Ureter (tissue), 1 donor: ENCODE measurements at regions not wholly inside any gene's neighbourhood (a gene's known extent, or its start where the extent isn't known, plus 50 kb on each side); places are given as distances from the start of the nearest gene placed in this dataset.

ENCODE experiments used
- DNase-seq: peaks from one replicate; pipeline ENCODE4 v3.0.0-alpha.2; 2020; ENCODE audit warnings: low spot score
- donor health status: DM: yes; HTN: yes; CAD: no.

GRCh38 chr6:113094779-113095178, 747.6 kb downstream of the RFPL4B start:
- DNase-seq = no peak

DNA sequence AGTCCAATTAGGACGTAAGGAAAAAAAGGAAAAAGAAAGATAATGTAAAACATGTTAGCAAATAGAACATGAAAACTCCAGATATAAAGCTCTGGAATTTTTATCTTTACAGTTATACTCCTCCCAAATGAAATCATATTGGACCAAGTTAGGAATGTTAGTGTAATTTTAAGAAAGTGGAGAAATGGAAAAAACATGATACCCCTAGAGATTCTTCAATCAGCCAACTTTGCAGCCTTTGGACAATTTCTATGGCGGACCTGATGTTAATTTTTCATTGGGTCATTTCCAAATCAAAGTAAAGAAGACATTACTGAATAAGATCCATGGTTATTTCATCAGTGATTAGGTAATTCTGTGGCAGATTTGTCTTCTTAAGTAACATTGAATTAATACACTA, 748.7 kb downstream of the RFPL4B start:
- DNase-seq = no peak

DNA sequence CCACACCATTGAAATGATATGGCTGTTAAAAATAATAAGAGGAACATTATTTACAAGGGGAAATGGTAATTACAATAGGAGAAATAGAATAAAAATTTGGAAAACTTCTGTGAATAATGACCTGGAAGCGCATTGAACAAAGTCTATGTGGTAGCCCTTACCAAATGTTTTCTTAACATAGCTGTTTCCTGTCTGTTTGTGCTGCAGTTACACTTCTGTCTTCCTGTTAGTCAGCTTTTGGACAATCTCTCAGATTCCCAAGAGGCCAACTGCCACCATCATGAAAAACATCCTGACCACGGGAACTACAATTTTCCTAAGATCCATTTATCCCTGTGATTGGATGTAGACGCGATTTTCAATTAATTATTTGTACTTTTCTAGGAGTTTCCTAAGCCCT, 754.4 kb upstream of the MARCKS start:
- DNase-seq = no peak

DNA sequence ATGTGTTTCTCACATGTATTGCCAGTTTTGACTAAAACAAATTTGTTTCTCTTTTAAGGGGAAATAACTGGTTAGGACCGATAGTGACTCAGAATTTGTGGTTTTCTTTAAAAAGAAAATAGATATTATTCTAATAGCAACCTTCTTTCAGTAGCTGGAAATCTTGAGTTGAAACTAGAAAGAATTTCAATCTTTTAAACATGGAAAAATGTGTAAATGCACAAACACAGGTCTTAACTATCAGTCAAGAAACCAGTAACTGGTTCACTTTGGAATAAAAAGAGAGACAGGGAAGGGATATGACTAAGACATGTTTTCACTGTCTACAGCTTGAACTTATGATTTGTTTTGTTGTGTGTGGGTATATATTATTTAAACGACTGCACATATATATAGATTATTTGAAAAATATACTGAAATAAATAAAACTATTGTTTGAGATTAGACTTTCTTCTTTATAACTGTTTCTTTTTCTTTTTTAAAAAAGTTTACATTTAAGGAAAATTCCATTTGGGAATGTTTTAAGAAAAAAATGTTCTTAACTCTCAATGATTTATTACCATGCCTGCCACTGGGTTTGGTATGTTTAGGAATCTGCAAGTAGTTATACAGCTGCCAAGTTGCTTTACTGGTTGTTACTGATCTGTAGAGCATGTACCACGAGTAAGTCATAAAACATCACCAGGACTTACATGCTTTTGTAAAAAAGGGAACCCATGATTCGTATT, 753.3 kb upstream of the MARCKS start:
- DNase-seq = no peak

DNA sequence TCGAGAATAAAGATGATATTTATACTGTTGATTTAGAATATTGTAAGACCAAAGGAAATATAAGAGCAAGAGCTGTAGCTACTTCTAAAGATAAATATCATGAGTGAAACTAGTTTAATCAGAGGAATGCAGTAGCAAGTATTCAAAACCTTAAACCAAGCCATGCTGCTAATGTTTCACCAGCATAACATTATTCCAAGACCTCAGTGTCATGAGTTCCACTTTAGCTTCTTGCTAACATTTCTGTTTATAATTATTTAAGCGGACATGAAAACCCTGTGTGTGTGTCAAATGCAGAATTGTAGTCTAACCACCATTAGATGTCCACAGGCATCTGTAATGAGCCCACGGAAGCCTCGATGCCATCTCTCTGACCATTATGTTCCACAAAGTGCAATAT, 752.6 kb upstream of the MARCKS start:
- DNase-seq = no peak

GRCh38 chr6:113104951-113105350, 752.2 kb upstream of the MARCKS start:
- DNase-seq = no peak

- no peak for DNase-seq
These were observed 746.9 kb upstream of the MARCKS start for GRCh38 chr6:113110211-113110610.

DNA sequence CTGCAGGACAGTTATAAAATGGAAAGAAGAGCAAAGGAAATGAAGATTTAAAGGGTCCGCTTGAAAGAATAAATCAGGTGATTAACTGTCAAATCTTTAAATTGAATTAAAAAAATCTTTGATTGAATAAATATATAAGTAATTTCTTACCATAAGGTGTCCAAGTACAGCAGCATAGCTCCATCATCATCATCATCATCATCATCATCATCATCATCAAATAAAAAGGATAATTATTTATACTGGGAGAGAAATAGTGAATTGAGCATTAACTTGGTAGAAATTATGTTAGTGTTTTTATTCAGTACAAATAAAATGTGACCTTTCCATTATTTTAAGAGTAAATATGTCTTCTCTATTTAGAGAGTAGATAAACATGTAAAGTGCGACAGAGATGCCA, 745.6 kb upstream of the MARCKS start:
- DNase-seq = no peak

DNA sequence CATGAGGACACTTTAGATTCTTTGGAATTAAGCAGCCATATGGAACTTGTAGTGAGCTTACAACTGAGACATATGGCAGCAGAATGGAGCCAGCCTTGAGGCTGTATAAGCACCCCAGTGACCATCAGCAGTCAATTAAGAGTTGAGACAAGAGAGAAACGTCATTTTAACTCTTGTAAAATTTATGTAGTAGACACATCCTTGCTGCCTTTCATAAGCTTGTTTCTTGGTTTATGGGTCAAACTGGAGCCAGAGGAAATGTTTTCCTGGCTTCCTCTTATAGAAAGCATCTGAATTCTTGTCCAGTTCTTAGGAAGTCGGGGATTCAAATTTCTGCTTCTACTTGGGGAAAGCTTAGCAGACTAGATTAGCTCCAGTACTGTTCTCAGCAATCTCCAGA, 745.1 kb upstream of the MARCKS start:
- no peak for DNase-seq

DNA sequence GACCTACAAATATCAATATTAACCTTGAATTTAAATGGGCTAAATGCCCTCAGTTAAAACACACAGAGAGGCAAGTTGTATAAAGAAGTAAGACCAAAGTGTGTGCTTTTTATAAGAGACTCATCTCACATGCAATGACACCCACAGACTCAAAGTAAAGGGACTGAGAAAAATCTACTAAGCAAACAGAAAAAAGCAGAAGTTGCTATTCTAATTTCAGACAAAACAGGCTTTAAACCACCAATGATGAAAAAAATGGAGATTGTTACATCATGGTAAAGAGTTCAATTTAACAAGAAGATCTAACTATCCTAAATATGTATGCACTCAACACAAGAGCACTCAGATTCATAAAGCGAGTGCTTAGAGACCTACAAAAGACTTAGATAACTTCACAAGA, 741.9 kb upstream of the MARCKS start:
- no peak for DNase-seq

DNA sequence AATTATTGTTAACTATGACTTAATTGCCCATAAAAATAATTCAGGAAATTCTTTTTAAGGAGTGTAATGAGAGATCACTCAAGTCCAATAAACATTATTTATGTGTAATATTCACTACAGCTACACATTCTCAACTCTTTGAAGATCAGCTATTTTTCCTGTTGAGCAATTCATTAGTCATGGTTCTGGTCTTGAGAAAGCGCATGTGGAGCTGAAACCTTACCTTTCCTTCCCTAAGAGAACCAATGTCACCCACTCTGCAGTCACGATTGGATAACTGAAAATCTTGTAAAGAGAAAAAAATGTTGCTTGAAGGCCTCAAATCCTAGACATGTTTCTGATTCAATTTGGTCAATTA, 736.9 kb upstream of the MARCKS start:
- no peak for DNase-seq

- no peak for DNase-seq
These were observed 736.4 kb upstream of the MARCKS start for GRCh38 chr6:113120582-113121285.

GRCh38 chr6:113121571-113121970, 735.6 kb upstream of the MARCKS start:
- DNase-seq = no peak

GRCh38 chr6:113122060-113122459, 735.1 kb upstream of the MARCKS start:
- DNase-seq = no peak

GRCh38 chr6:113125626-113126025, 731.5 kb upstream of the MARCKS start:
- no peak for DNase-seq

DNA sequence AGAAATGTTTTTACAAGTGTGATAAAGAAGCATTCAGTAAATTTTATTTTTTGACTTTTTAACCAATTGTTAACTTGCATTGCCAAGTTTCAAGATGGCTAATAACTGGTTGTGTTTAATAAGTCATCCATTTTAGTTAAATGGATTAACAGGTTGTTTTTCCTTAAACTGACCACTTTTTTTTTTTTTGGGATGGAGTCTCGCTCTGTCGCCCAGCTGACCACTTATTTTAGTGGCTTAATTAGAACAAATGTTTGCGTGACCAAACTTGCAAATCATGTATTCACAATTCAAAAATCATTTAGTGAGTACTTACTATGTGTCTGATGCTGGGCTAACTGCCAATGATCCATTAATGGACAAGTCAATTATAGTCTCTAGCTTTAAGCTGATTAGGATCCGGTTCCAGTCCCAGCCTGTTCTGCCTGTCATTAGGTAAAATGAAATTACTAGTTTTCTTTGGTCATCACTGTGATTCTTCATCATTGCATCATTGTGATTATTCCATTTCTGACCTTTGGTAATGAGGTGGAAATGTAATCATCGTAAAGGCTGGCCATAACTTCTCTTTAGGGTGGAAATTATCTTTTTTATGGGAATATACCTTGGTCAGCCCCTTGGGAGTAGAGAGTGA, 729.2 kb upstream of the MARCKS start:
- no peak for DNase-seq

GRCh38 chr6:113128661-113129060, 728.5 kb upstream of the MARCKS start:
- DNase-seq = no peak

- DNase-seq = no peak
These were observed 727.2 kb upstream of the MARCKS start for GRCh38 chr6:113129991-113130390.

GRCh38 chr6:113137426-113137825, 719.7 kb upstream of the MARCKS start:
- no peak for DNase-seq

GRCh38 chr6:113140721-113141120, 716.4 kb upstream of the MARCKS start:
- no peak for DNase-seq

DNA sequence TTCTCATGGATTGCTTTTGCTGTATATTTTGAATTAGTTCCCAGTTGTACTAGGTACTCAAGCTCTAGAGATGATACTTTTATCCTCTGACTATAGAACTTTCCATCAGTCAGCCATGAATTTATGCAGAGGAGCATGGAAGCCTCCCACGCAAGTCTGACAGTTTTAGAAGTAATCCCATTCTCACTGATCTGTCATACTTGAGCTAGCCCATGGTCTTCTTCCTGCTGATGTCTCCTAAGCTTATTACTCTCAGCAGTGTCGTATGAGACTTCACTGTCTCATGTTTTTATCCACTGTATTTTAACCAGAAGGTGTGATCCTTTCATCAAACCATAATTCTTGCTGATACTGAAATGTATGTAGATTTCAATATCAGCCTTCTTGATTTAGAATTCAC, 715.2 kb upstream of the MARCKS start:
- DNase-seq = no peak

- no peak for DNase-seq
These were observed 714.4 kb upstream of the MARCKS start for GRCh38 chr6:113142671-113143174.

- DNase-seq = no peak
These were observed 713.9 kb upstream of the MARCKS start for GRCh38 chr6:113143206-113143605.
